ENCODE measurements at regions not wholly inside any gene's neighbourhood (a gene's known extent, or its start where the extent isn't known, plus 50 kb on each side); places are given as distances from the start of the nearest gene placed in this dataset.

DNA sequence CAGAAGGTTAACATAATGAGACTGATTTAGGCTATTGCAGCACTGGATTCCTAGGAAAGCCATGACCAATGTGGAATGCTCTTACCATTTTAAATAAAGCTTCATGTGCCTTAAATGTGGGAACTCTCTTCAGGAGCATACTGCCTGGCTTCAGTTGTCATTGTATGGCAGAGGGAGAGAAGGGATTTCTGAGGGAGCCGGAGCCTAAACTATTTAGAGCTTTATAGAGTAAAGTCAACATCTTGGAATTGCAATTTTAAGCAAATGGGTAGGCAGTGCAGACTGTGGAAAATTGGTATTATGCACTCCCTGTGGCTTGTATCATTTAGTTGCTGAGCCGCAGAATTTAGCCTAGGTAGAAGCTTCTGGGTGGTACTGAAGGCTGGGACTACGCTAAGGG, 2041.4 kb downstream of the PCDH9 start:
- peak; percentile 1 for DNase-seq (ENCODE audit: low spot score)
- H3K27me3 Mint-ChIP-seq (ENCODE audit: insufficient read depth, low read depth, poor library complexity): peaks cover 2% of the 10 kb centered on the region
- Histone ChIP-seq H3K4me2 (no peak overlapping the region), H3F3A (replicated peaks; ENCODE audit: low read depth) (no peaks in the 10 kb centered on the region), H3K27me3 (ENCODE audit: insufficient read depth) (no peaks in the 10 kb centered on the region), H3K27ac (ENCODE audit: low read depth) (no peak overlapping the region), H3K4me3 (no peak overlapping the region), H3K36me3 (ENCODE audit: insufficient read depth) (no peaks in the 10 kb centered on the region), H3K79me2 (replicated peaks; ENCODE audit: insufficient read depth) (no peaks in the 10 kb centered on the region), H2AFZ (no peak overlapping the region), H3K4me1 (ENCODE audit: insufficient read depth) (no peaks in the 10 kb centered on the region), H4K20me1 (replicated peaks; ENCODE audit: insufficient read depth) (no peaks in the 10 kb centered on the region), H3K9me2 (ENCODE audit: insufficient read depth) (peaks cover 5% of the 10 kb centered on the region; the same call in 1 of the 2 replicates)
- H3K4me1 Mint-ChIP-seq: no peaks in the 10 kb centered on the region
- no peak overlapping the region for H3K4me3 Mint-ChIP-seq
- H3K36me3 Mint-ChIP-seq (ENCODE audit: low read depth): peaks cover 5% of the 10 kb centered on the region; the same call in 1 of the 3 replicates
- no peak for ATAC-seq
- H3K9me3 Mint-ChIP-seq: peaks cover 12% of the 10 kb centered on the region
- H3K27ac Mint-ChIP-seq: no peak overlapping the region
- no peak for TF ChIP-seq ZNF331 (CRISPR knock-in tag; IDR thresholded peaks at IDR 0.05; ENCODE audit: low read depth)
- no peak for TF ChIP-seq EZH2phosphoT487 (IDR thresholded peaks at IDR 0.05; ENCODE audit: unreplicated experiment)
- TF ChIP-seq, protein P1, sequence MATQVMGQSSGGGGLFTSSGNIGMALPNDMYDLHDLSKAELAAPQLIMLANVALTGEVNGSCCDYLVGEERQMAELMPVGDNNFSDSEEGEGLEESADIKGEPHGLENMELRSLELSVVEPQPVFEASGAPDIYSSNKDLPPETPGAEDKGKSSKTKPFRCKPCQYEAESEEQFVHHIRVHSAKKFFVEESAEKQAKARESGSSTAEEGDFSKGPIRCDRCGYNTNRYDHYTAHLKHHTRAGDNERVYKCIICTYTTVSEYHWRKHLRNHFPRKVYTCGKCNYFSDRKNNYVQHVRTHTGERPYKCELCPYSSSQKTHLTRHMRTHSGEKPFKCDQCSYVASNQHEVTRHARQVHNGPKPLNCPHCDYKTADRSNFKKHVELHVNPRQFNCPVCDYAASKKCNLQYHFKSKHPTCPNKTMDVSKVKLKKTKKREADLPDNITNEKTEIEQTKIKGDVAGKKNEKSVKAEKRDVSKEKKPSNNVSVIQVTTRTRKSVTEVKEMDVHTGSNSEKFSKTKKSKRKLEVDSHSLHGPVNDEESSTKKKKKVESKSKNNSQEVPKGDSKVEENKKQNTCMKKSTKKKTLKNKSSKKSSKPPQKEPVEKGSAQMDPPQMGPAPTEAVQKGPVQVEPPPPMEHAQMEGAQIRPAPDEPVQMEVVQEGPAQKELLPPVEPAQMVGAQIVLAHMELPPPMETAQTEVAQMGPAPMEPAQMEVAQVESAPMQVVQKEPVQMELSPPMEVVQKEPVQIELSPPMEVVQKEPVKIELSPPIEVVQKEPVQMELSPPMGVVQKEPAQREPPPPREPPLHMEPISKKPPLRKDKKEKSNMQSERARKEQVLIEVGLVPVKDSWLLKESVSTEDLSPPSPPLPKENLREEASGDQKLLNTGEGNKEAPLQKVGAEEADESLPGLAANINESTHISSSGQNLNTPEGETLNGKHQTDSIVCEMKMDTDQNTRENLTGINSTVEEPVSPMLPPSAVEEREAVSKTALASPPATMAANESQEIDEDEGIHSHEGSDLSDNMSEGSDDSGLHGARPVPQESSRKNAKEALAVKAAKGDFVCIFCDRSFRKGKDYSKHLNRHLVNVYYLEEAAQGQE (IDR thresholded peaks at IDR 0.05; ENCODE audit: unreplicated experiment): no peak
- TF ChIP-seq POLR2AphosphoS5 (IDR thresholded peaks at IDR 0.05; ENCODE audit: low read depth): no peak
- no peak for TF ChIP-seq JUNB (IDR thresholded peaks at IDR 0.05; ENCODE audit: unreplicated experiment)
- TF ChIP-seq, protein P2, sequence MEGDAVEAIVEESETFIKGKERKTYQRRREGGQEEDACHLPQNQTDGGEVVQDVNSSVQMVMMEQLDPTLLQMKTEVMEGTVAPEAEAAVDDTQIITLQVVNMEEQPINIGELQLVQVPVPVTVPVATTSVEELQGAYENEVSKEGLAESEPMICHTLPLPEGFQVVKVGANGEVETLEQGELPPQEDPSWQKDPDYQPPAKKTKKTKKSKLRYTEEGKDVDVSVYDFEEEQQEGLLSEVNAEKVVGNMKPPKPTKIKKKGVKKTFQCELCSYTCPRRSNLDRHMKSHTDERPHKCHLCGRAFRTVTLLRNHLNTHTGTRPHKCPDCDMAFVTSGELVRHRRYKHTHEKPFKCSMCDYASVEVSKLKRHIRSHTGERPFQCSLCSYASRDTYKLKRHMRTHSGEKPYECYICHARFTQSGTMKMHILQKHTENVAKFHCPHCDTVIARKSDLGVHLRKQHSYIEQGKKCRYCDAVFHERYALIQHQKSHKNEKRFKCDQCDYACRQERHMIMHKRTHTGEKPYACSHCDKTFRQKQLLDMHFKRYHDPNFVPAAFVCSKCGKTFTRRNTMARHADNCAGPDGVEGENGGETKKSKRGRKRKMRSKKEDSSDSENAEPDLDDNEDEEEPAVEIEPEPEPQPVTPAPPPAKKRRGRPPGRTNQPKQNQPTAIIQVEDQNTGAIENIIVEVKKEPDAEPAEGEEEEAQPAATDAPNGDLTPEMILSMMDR (conservative IDR thresholded peaks at IDR 0.05; ENCODE audit: low read depth in 2 of 2): no peak
- TF ChIP-seq ZNF114 (CRISPR knock-in tag; IDR thresholded peaks at IDR 0.05): no peak
- TF ChIP-seq, protein P3, sequence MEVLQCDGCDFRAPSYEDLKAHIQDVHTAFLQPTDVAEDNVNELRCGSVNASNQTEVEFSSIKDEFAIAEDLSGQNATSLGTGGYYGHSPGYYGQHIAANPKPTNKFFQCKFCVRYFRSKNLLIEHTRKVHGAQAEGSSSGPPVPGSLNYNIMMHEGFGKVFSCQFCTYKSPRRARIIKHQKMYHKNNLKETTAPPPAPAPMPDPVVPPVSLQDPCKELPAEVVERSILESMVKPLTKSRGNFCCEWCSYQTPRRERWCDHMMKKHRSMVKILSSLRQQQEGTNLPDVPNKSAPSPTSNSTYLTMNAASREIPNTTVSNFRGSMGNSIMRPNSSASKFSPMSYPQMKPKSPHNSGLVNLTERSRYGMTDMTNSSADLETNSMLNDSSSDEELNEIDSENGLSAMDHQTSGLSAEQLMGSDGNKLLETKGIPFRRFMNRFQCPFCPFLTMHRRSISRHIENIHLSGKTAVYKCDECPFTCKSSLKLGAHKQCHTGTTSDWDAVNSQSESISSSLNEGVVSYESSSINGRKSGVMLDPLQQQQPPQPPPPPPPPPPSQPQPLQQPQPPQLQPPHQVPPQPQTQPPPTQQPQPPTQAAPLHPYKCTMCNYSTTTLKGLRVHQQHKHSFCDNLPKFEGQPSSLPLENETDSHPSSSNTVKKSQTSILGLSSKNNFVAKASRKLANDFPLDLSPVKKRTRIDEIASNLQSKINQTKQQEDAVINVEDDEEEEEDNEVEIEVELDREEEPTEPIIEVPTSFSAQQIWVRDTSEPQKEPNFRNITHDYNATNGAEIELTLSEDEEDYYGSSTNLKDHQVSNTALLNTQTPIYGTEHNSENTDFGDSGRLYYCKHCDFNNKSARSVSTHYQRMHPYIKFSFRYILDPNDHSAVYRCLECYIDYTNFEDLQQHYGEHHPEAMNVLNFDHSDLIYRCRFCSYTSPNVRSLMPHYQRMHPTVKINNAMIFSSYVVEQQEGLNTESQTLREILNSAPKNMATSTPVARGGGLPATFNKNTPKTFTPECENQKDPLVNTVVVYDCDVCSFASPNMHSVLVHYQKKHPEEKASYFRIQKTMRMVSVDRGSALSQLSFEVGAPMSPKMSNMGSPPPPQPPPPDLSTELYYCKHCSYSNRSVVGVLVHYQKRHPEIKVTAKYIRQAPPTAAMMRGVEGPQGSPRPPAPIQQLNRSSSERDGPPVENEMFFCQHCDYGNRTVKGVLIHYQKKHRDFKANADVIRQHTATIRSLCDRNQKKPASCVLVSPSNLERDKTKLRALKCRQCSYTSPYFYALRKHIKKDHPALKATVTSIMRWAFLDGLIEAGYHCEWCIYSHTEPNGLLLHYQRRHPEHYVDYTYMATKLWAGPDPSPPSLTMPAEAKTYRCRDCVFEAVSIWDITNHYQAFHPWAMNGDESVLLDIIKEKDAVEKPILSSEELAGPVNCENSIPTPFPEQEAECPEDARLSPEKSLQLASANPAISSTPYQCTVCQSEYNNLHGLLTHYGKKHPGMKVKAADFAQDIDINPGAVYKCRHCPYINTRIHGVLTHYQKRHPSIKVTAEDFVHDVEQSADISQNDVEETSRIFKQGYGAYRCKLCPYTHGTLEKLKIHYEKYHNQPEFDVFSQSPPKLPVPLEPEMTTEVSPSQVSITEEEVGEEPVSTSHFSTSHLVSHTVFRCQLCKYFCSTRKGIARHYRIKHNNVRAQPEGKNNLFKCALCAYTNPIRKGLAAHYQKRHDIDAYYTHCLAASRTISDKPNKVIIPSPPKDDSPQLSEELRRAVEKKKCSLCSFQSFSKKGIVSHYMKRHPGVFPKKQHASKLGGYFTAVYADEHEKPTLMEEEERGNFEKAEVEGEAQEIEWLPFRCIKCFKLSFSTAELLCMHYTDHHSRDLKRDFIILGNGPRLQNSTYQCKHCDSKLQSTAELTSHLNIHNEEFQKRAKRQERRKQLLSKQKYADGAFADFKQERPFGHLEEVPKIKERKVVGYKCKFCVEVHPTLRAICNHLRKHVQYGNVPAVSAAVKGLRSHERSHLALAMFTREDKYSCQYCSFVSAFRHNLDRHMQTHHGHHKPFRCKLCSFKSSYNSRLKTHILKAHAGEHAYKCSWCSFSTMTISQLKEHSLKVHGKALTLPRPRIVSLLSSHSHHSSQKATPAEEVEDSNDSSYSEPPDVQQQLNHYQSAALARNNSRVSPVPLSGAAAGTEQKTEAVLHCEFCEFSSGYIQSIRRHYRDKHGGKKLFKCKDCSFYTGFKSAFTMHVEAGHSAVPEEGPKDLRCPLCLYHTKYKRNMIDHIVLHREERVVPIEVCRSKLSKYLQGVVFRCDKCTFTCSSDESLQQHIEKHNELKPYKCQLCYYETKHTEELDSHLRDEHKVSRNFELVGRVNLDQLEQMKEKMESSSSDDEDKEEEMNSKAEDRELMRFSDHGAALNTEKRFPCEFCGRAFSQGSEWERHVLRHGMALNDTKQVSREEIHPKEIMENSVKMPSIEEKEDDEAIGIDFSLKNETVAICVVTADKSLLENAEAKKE (CRISPR knock-in tag; IDR thresholded peaks at IDR 0.05): no peak
- TF ChIP-seq, protein P4, sequence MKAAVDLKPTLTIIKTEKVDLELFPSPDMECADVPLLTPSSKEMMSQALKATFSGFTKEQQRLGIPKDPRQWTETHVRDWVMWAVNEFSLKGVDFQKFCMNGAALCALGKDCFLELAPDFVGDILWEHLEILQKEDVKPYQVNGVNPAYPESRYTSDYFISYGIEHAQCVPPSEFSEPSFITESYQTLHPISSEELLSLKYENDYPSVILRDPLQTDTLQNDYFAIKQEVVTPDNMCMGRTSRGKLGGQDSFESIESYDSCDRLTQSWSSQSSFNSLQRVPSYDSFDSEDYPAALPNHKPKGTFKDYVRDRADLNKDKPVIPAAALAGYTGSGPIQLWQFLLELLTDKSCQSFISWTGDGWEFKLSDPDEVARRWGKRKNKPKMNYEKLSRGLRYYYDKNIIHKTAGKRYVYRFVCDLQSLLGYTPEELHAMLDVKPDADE (IDR thresholded peaks at IDR 0.05): no peak
- TF ChIP-seq EZH2 (IDR thresholded peaks at IDR 0.05; ENCODE audit: low read depth, unreplicated experiment): no peak
- no peak for TF ChIP-seq CREB1 (CRISPR knock-in tag; IDR thresholded peaks at IDR 0.05; ENCODE audit: low read depth)
- no peak for TF ChIP-seq STAT1 (IDR thresholded peaks at IDR 0.05; ENCODE audit: unreplicated experiment)

Measured in GM23338 (cell line).